NB4 (cell line): ENCODE measurements at regions not wholly inside any gene's neighbourhood (a gene's known extent, or its start where the extent isn't known, plus 50 kb on each side); places are given as distances from the start of the nearest gene placed in this dataset.

Experiments
- DNase-seq: peaks from one replicate; pipeline ENCODE4 v3.0.0; 2010; ENCODE audit warnings: low read depth
- H3K4me3 ChIP-seq: one replicate; pipeline ENCODE4 v1.5.1; 2011; ENCODE audit warnings: mild to moderate bottlenecking, low read depth, low read length, moderate library complexity
- CTCF ChIP-seq: IDR thresholded peaks from one replicate; pipeline ENCODE4 v1.5.1; 2012; ENCODE audit warnings: low read depth, low read length
- MAX ChIP-seq: IDR thresholded peaks from 2 replicates; pipeline ENCODE4 v1.6.1; 2011; ENCODE audit warnings: low read depth, low read length
- MYC ChIP-seq: IDR thresholded peaks from 2 replicates; pipeline ENCODE4 v1.6.1; 2011; ENCODE audit warnings: low read depth, low read length
- POLR2A ChIP-seq: IDR thresholded peaks from 2 replicates; pipeline ENCODE4 v1.6.1; 2011; ENCODE audit warnings: mild to moderate bottlenecking; ENCODE audit not compliant: insufficient read length; ENCODE audit errors: extremely low read depth

GRCh38 chr20:4493386-4493785 lies 192.9 kb upstream of the PRNP start:
- no peak for DNase-seq
- no peak for TF ChIP-seq MAX
- TF ChIP-seq MYC, result no peak
- no peak for TF ChIP-seq CTCF
- TF ChIP-seq POLR2A, result no peak
- H3K4me3 ChIP-seq, result no peak overlapping the region

- H3K4me3 ChIP-seq, result no peak overlapping the region
- DNase-seq, result no peak
- TF ChIP-seq POLR2A (no peak), MAX (no peak), MYC (no peak), CTCF (no peak)
These were observed 194.6 kb upstream of the PRNP start for GRCh38 chr20:4491643-4492042.

GRCh38 chr20:4490606-4491280 lies 195.5 kb upstream of the PRNP start:
- TF ChIP-seq CTCF (no peak), MAX (no peak), POLR2A (no peak), MYC (no peak)
- DNase-seq, result no peak
- no peak overlapping the region for H3K4me3 ChIP-seq

GRCh38 chr20:4490045-4490444 lies 196.2 kb upstream of the PRNP start:
- TF ChIP-seq CTCF (no peak), POLR2A (no peak), MAX (no peak), MYC (no peak)
- no peak for DNase-seq

GRCh38 chr20:4488407-4489339 lies 197.6 kb upstream of the PRNP start:
- no peak overlapping the region for H3K4me3 ChIP-seq
- no peak for DNase-seq
- TF ChIP-seq MAX (no peak), MYC (no peak), CTCF (no peak), POLR2A (no peak)

More at GRCh38 chr20:4490045-4490444, 196.2 kb upstream of the PRNP start:
- H3K4me3 ChIP-seq, result no peak overlapping the region
